Right lobe of liver (tissue), 4 donors: ENCODE measurements at regions not wholly inside any gene's neighbourhood (a gene's known extent, or its start where the extent isn't known, plus 50 kb on each side); places are given as distances from the start of the nearest gene placed in this dataset.

Source experiments
- POLR2A ChIP-seq: fragments of 450-650 bp; IDR thresholded peaks from one replicate; pipeline ENCODE4 v1.6.1; 2017; ENCODE audit warnings: antibody characterized with exemption, mild to moderate bottlenecking
- TF ChIP-seq, protein P1 (sequence below), 4 donors: fragments of 200-600 bp in 3 of 4; fragments of 450-650 bp in 1 of 4; IDR thresholded peaks; one replicate each; pipeline versions ENCODE4 v1.5.1 to v1.8.0; 2016 to 2022; ENCODE audit warnings: antibody characterized with exemption in 4 of 4, mild to moderate bottlenecking in 2 of 4
- donor health status: DM: no; HTN: no; CAD: no.
- donor health status: DM: no; HTN: no; CAD: no.
- donor health status: DM: no; HTN: yes; CAD: no.

DNA sequence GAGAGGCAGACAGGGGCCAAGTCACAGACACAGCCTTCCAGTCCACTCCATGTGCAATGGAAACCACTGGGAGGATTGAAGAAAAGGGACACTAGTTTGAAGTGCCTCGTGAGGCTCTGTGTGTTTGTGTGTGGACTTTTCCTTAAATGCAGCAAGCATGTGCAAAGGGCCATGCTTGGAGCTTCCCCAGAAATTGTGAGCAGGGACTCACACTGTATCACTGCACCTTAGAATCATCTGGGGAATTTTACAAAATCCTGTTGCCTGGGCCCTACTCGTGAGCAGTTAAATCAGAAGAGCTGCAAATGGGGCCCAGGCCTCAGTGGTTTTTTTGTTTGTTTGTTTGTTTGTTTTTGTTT is 137.8 kb downstream of the TRIM43 start:
- TF ChIP-seq, protein P1, sequence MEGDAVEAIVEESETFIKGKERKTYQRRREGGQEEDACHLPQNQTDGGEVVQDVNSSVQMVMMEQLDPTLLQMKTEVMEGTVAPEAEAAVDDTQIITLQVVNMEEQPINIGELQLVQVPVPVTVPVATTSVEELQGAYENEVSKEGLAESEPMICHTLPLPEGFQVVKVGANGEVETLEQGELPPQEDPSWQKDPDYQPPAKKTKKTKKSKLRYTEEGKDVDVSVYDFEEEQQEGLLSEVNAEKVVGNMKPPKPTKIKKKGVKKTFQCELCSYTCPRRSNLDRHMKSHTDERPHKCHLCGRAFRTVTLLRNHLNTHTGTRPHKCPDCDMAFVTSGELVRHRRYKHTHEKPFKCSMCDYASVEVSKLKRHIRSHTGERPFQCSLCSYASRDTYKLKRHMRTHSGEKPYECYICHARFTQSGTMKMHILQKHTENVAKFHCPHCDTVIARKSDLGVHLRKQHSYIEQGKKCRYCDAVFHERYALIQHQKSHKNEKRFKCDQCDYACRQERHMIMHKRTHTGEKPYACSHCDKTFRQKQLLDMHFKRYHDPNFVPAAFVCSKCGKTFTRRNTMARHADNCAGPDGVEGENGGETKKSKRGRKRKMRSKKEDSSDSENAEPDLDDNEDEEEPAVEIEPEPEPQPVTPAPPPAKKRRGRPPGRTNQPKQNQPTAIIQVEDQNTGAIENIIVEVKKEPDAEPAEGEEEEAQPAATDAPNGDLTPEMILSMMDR (IDR thresholded peaks at IDR 0.05), result no peak
- TF ChIP-seq POLR2A, result no peak
